Stimulated activated CD8-positive, alpha-beta memory T cell treated with anti-CD3 and anti-CD28 coated beads, Interleukin-7, amount 100 ng/mL, for 48 hours (primary cell): ENCODE measurements at regions not wholly inside any gene's neighbourhood (a gene's known extent, or its start where the extent isn't known, plus 50 kb on each side); places are given as distances from the start of the nearest gene placed in this dataset.
"Not testable (repeated sequence)": the region's sequence is repeated elsewhere in the genome, so short reads cannot be mapped to it uniquely, and the experiment has no call there.

ENCODE experiments used
- DNase-seq, 2 donors: peaks; one replicate each; pipeline ENCODE4 v3.0.0-alpha.2; 2020; ENCODE audit warnings: low read depth in 1 of 2; ENCODE audit errors: extremely low read depth in 1 of 2

- DNase-seq, result not testable (repeated sequence)
Observed at GRCh38 chr9:129296195-129296594, 118.1 kb upstream of the IER5L start.

- DNase-seq, result no peak
Observed at GRCh38 chr9:129291041-129291501, 113.0 kb upstream of the IER5L start.

- DNase-seq, result no peak
Observed at GRCh38 chr9:129290606-129291005, 112.5 kb upstream of the IER5L start.

- DNase-seq, result no peak
Observed at GRCh38 chr9:129289883-129290282, 111.8 kb upstream of the IER5L start.

GRCh38 chr9:129289131-129289731 lies 111.2 kb upstream of the IER5L start:
- DNase-seq, result no peak

GRCh38 chr9:129287619-129288305 lies 109.7 kb upstream of the IER5L start:
- no peak for DNase-seq

GRCh38 chr9:129285979-129286772 lies 108.1 kb upstream of the IER5L start:
- DNase-seq, result no peak

- DNase-seq, result no peak
Observed at GRCh38 chr9:129285382-129285781, 107.3 kb upstream of the IER5L start.

GRCh38 chr9:129284607-129285291 lies 106.7 kb upstream of the IER5L start:
- DNase-seq, result no peak

GRCh38 chr9:129283705-129284606 lies 105.9 kb upstream of the IER5L start:
- no peak for DNase-seq

- DNase-seq, result no peak
Observed at GRCh38 chr9:129283291-129283691, 105.2 kb upstream of the IER5L start.

- no peak for DNase-seq
Observed at GRCh38 chr9:129282731-129283211, 104.7 kb upstream of the IER5L start.

- DNase-seq, result no peak
Observed at GRCh38 chr9:129282272-129282671, 104.2 kb upstream of the IER5L start.

GRCh38 chr9:129281506-129282145 lies 103.6 kb upstream of the IER5L start:
- DNase-seq, result no peak

GRCh38 chr9:129280623-129281271 lies 102.7 kb upstream of the IER5L start:
- DNase-seq, result no peak

GRCh38 chr9:129280236-129280622 lies 102.2 kb upstream of the IER5L start:
- DNase-seq, result no peak

GRCh38 chr9:129278391-129279237 lies 100.6 kb upstream of the IER5L start:
- no peak for DNase-seq
